ENCODE measurements at regions not wholly inside any gene's neighbourhood (a gene's known extent, or its start where the extent isn't known, plus 50 kb on each side); places are given as distances from the start of the nearest gene placed in this dataset.

GRCh38 chr13:90627813-90628212 is 719.7 kb upstream of the MIR17HG start:
- no peak for TF ChIP-seq EZH2 (IDR thresholded peaks at IDR 0.05; ENCODE audit: low read depth, unreplicated experiment)
- TF ChIP-seq, protein P1, sequence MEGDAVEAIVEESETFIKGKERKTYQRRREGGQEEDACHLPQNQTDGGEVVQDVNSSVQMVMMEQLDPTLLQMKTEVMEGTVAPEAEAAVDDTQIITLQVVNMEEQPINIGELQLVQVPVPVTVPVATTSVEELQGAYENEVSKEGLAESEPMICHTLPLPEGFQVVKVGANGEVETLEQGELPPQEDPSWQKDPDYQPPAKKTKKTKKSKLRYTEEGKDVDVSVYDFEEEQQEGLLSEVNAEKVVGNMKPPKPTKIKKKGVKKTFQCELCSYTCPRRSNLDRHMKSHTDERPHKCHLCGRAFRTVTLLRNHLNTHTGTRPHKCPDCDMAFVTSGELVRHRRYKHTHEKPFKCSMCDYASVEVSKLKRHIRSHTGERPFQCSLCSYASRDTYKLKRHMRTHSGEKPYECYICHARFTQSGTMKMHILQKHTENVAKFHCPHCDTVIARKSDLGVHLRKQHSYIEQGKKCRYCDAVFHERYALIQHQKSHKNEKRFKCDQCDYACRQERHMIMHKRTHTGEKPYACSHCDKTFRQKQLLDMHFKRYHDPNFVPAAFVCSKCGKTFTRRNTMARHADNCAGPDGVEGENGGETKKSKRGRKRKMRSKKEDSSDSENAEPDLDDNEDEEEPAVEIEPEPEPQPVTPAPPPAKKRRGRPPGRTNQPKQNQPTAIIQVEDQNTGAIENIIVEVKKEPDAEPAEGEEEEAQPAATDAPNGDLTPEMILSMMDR (conservative IDR thresholded peaks at IDR 0.05; ENCODE audit: low read depth in 2 of 2): no peak
- TF ChIP-seq EZH2phosphoT487 (IDR thresholded peaks at IDR 0.05; ENCODE audit: unreplicated experiment): no peak
- TF ChIP-seq, protein P2, sequence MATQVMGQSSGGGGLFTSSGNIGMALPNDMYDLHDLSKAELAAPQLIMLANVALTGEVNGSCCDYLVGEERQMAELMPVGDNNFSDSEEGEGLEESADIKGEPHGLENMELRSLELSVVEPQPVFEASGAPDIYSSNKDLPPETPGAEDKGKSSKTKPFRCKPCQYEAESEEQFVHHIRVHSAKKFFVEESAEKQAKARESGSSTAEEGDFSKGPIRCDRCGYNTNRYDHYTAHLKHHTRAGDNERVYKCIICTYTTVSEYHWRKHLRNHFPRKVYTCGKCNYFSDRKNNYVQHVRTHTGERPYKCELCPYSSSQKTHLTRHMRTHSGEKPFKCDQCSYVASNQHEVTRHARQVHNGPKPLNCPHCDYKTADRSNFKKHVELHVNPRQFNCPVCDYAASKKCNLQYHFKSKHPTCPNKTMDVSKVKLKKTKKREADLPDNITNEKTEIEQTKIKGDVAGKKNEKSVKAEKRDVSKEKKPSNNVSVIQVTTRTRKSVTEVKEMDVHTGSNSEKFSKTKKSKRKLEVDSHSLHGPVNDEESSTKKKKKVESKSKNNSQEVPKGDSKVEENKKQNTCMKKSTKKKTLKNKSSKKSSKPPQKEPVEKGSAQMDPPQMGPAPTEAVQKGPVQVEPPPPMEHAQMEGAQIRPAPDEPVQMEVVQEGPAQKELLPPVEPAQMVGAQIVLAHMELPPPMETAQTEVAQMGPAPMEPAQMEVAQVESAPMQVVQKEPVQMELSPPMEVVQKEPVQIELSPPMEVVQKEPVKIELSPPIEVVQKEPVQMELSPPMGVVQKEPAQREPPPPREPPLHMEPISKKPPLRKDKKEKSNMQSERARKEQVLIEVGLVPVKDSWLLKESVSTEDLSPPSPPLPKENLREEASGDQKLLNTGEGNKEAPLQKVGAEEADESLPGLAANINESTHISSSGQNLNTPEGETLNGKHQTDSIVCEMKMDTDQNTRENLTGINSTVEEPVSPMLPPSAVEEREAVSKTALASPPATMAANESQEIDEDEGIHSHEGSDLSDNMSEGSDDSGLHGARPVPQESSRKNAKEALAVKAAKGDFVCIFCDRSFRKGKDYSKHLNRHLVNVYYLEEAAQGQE (IDR thresholded peaks at IDR 0.05; ENCODE audit: unreplicated experiment): no peak
- TF ChIP-seq POLR2AphosphoS5 (IDR thresholded peaks at IDR 0.05; ENCODE audit: low read depth): no peak
- TF ChIP-seq JUNB (IDR thresholded peaks at IDR 0.05; ENCODE audit: unreplicated experiment): no peak
- no peak for TF ChIP-seq ETS1 (IDR thresholded peaks at IDR 0.05)
- TF ChIP-seq CREB1 (CRISPR knock-in tag; IDR thresholded peaks at IDR 0.05; ENCODE audit: low read depth): no peak
- TF ChIP-seq ZNF462 (CRISPR knock-in tag; IDR thresholded peaks at IDR 0.05): no peak
- TF ChIP-seq ZNF331 (CRISPR knock-in tag; IDR thresholded peaks at IDR 0.05; ENCODE audit: low read depth): no peak
- TF ChIP-seq NANOG (IDR thresholded peaks at IDR 0.05; ENCODE audit: borderline replicate concordance): no peak

All from GM23338 (cell line).